Stomach (tissue), 4 donors: ENCODE measurements at regions not wholly inside any gene's neighbourhood (a gene's known extent, or its start where the extent isn't known, plus 50 kb on each side); places are given as distances from the start of the nearest gene placed in this dataset.

Experiments used
- CTCF ChIP-seq, 7 experiments: fragments of 450-650 bp in 4 of 7; fragments of 200-600 bp in 3 of 7; sonication (generic) in 3 of 7; IDR thresholded peaks; one replicate each; pipeline ENCODE4 v1.5.1; 2016 to 2019; ENCODE audit warnings: antibody characterized with exemption in 7 of 7, control low read depth in 2 of 7, mild to moderate bottlenecking in 1 of 7
- EP300 ChIP-seq: sonication (generic); formaldehyde crosslinking; IDR thresholded peaks from one replicate; pipeline ENCODE4 v1.6.1; 2017; ENCODE audit warnings: antibody characterized with exemption
- POLR2A ChIP-seq, 4 donors: fragments of 450-650 bp; IDR thresholded peaks; one replicate each; pipeline ENCODE4 v1.6.1; 2016; ENCODE audit warnings: antibody characterized with exemption in 4 of 4, control low read depth in 2 of 4, mild to moderate bottlenecking in 1 of 4, moderate library complexity in 1 of 4
- POLR2AphosphoS5 ChIP-seq, 3 donors: sonication (generic); formaldehyde crosslinking; IDR thresholded peaks; one replicate each; pipeline ENCODE4 v1.6.1; 2016; ENCODE audit warnings: antibody characterized with exemption in 3 of 3

GRCh38 chr11:26105762-26106423 is 226.0 kb upstream of the ANO3 start:
- TF ChIP-seq POLR2AphosphoS5 (IDR thresholded peaks at IDR 0.05) (no peak), CTCF (IDR thresholded peaks at IDR 0.05) (no peak), POLR2A (IDR thresholded peaks at IDR 0.05) (no peak), EP300 (no peak)
